ENCODE measurements at regions not wholly inside any gene's neighbourhood (a gene's known extent, or its start where the extent isn't known, plus 50 kb on each side); places are given as distances from the start of the nearest gene placed in this dataset. TPM values are rescaled to one million over a fixed set of nuclear protein-coding genes. Genes with fewer than 3 reads are reported as not detected.

DNA sequence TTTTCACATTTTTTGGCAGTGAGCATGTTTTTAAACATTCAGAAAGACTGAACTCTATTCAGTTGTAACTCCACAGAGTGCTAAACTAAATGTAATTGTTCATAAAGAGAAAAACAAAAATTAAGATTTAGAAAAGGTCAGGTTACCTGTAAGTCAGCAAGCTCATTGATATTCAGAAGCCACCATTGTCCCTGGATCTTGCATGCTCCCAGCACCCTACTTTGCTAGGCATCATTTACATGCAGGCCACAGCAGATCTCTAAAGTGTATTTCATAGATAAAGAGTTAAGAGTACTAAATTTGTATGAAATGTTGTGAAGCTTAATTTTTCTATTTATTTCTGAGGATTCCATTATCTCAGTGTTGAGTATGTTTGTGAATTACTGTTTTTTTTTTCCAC, 64.8 kb upstream of the CDH19 start:
- Histone ChIP-seq H3K27me3 (ENCODE audit: control insufficient read depth, insufficient read depth, low read length, poor library complexity, severe bottlenecking) (no peaks in the 10 kb centered on the region), H3K36me3 (ENCODE audit: control insufficient read depth, insufficient read depth, low read length) (no peaks in the 10 kb centered on the region), H3K9me3 (ENCODE audit: control insufficient read depth, low read length) (no peaks in the 10 kb centered on the region), H3K9ac (ENCODE audit: extremely low read depth, low read length, poor library complexity, severe bottlenecking) (no peak overlapping the region), H3K27ac (ENCODE audit: low read depth, low read length) (no peak overlapping the region), H3K4me1 (ENCODE audit: control insufficient read depth, insufficient read depth, low read length) (no peaks in the 10 kb centered on the region), H3K4me3 (ENCODE audit: low read length) (no peak overlapping the region)
- Mint-ChIP-seq H3K27me3 (ENCODE audit: insufficient read depth) (no peaks in the 10 kb centered on the region), H3K36me3 (ENCODE audit: low read depth) (no peaks in the 10 kb centered on the region), H3K4me3 (no peak overlapping the region), H3K4me1 (no peaks in the 10 kb centered on the region), H3K27ac (no peak overlapping the region), H3K9me3 (no peaks in the 10 kb centered on the region)
- no peak for DNase-seq
- no peak for TF ChIP-seq CTCF (conservative IDR thresholded peaks at IDR 0.05)

- 67% methylated on average over 3 of the region's 4 CpGs; no CpG with 5 or more reads in 1 of the 2 experiments for WGBS, 2 experiments (ENCODE audit: insufficient coverage in 1 of 2, insufficient read length in 1 of 2)
- no peaks in the 10 kb centered on the region for H3K36me3 ChIP-seq (ENCODE audit: control insufficient read depth, insufficient read depth, low read length)
- H3K4me1 ChIP-seq (ENCODE audit: control insufficient read depth, insufficient read depth, low read length): no peaks in the 10 kb centered on the region
- DNase-seq: no peak
- Mint-ChIP-seq H3K9me3 (no peaks in the 10 kb centered on the region), H3K27me3 (ENCODE audit: insufficient read depth) (no peaks in the 10 kb centered on the region), H3K27ac (no peak overlapping the region), H3K4me1 (no peaks in the 10 kb centered on the region), H3K36me3 (ENCODE audit: low read depth) (no peaks in the 10 kb centered on the region), H3K4me3 (no peak overlapping the region)
- H3K27me3 ChIP-seq (ENCODE audit: control insufficient read depth, insufficient read depth, low read length, poor library complexity, severe bottlenecking): no peaks in the 10 kb centered on the region
- H3K9me3 ChIP-seq (ENCODE audit: control insufficient read depth, low read length): no peaks in the 10 kb centered on the region
- no peak overlapping the region for H3K9ac ChIP-seq (ENCODE audit: extremely low read depth, low read length, poor library complexity, severe bottlenecking)
- no peak for TF ChIP-seq CTCF (conservative IDR thresholded peaks at IDR 0.05)
- H3K4me3 ChIP-seq (ENCODE audit: low read length): no peak overlapping the region
- no peak overlapping the region for H3K27ac ChIP-seq (ENCODE audit: low read depth, low read length)
These were observed 58.7 kb upstream of the CDH19 start for GRCh38 chr18:66662632-66663031.

DNA sequence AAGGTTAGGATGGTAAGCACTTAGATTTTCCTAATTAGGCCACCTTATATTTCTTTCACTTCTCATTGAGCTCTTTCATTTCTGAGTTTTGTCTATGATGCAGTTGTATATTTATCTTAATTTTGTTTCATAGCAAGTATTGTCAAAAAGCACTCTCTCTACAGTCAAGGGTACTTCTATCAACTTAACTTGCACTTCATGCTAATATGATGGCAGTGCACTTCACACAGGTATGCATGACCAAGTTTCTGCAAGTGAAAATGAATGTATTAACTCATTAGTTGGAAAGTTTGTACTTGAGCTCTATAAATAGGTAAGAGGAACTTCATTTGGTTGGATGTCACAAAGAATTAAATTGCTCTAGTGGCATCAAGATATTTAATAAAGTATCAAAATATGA, 51.5 kb upstream of the CDH19 start:
- Mint-ChIP-seq H3K4me3 (no peak overlapping the region), H3K27ac (no peak overlapping the region), H3K27me3 (ENCODE audit: insufficient read depth) (no peaks in the 10 kb centered on the region), H3K9me3 (no peaks in the 10 kb centered on the region), H3K36me3 (ENCODE audit: low read depth) (no peaks in the 10 kb centered on the region), H3K4me1 (no peaks in the 10 kb centered on the region)
- Histone ChIP-seq H3K9me3 (ENCODE audit: control insufficient read depth, low read length) (no peaks in the 10 kb centered on the region), H3K27me3 (ENCODE audit: control insufficient read depth, insufficient read depth, low read length, poor library complexity, severe bottlenecking) (no peaks in the 10 kb centered on the region), H3K9ac (ENCODE audit: extremely low read depth, low read length, poor library complexity, severe bottlenecking) (no peak overlapping the region), H3K4me1 (ENCODE audit: control insufficient read depth, insufficient read depth, low read length) (no peaks in the 10 kb centered on the region), H3K4me3 (ENCODE audit: low read length) (no peak overlapping the region), H3K27ac (ENCODE audit: low read depth, low read length) (no peak overlapping the region), H3K36me3 (ENCODE audit: control insufficient read depth, insufficient read depth, low read length) (no peaks in the 10 kb centered on the region)
- DNase-seq: no peak
- TF ChIP-seq CTCF (conservative IDR thresholded peaks at IDR 0.05): no peak

Small RNA genes lying in the stretch of these regions (microRNA-seq; reads per million reads assigned to microRNA genes)
- not detected for gene MIR5011 (ENCODE audit: borderline microRNAs expressed)

Measured in endodermal cell (in vitro differentiated cells).